Stimulated activated CD4-positive, alpha-beta T cell treated with anti-CD3 and anti-CD28 coated beads, TNF-alpha, amount 100 ng/mL, for 4 hours (primary cell): ENCODE measurements at regions not wholly inside any gene's neighbourhood (a gene's known extent, or its start where the extent isn't known, plus 50 kb on each side); places are given as distances from the start of the nearest gene placed in this dataset.

Experiments used
- DNase-seq, 3 experiments: peaks; one replicate each; pipeline ENCODE4 v3.0.0-alpha.2; 2020; ENCODE audit warnings: low read depth in 3 of 3

DNA sequence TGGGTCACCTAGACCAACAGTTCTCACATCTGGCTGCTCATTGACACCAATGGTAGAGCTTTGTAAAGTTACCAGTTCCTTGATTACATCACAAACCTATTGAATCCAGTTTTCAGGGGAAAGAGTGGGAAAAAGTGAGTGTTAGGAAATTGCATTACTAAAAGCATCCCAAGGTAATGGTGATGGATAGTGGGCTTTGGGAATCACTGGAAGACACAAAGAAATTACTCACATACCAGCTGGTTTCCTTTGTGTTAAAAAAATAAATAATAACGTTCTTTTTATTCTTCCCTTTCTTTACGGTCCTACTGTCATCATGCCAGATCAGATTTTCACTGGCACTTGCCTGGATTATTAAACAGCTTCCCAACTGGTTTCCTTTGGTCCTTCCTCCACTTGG, 370.7 kb downstream of the RFPL4B start:
- no peak for DNase-seq

DNA sequence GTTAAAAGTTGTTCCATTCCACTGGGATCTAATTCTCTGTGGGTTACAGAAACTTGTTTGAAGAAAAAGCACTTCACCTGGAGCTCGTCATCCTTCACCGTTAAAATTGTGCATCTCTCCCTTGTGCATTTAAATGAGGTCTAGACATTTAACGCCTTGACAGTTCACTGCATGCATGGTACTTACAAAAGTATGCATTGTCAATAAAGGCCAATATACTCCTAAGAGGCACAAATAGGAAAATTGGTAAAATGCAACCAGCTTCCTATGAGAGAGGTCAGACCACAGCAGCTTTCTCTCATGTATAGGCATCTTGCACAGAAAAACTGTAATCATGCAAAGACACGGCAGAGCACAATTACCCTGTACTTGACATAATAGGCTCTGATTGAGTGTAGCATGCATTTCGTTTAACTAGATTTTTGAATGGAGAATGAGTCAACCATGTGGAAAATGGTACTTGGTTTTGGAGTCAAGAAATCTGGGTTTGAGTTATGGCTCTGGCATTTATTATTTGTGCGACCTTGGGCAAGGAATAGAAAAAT, 378.5 kb downstream of the RFPL4B start:
- DNase-seq, result no peak

DNA sequence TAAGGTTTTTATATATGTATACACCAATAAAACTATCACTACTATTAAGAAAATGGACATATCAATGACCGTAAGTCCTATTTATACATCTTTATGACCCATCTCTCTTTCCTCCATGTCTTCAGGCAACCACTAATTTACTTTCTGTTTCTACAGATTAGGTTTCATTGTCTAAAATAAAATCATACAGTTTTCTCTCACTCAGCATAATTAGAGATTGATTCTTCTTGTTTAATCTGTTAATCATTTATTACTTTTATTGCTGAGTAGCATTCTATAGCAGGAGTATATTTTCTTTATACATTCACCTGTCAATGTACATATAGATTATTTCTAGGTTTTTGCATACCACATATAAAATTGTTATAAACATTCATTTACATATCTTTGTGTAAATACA, 388.0 kb downstream of the RFPL4B start:
- no peak for DNase-seq

DNA sequence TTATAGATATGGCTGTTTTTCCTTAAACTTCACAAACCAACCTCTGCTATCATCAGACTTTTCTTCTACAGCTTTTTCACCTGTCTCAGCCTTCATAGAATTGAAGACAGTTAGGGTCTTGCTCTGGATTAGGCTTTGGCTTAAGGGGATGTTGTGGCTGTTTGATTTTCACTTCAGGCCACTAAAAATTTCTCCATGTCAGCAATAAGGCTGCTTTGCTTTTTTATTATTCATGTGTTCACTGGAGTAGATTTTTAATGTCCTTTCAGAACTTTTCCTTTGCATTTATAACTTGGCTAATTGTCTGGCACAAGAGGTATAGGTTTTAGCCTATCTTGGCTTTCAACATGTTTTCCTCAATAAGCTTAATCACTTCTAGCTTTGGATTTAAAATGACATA, 392.6 kb downstream of the RFPL4B start:
- DNase-seq, result no peak

DNA sequence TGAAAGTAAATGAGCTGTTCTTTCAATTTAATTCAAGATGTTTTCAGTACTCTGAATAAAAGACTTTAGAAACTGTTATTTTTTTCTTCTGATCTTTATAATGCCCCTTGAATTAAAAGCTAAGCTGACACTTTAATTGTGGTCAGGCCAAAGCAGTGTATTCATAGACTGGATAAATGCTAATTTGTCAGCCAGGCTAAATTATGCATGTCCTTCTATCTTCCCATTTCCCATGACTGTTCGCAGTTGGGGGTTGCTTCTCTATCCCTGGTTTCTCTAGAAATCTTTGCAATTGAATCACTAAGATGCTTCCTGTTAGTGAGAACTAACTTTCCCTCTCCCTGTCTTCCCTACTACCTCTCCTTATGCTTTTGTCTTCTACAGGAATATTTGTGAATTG, 396.2 kb downstream of the RFPL4B start:
- DNase-seq, result no peak

DNA sequence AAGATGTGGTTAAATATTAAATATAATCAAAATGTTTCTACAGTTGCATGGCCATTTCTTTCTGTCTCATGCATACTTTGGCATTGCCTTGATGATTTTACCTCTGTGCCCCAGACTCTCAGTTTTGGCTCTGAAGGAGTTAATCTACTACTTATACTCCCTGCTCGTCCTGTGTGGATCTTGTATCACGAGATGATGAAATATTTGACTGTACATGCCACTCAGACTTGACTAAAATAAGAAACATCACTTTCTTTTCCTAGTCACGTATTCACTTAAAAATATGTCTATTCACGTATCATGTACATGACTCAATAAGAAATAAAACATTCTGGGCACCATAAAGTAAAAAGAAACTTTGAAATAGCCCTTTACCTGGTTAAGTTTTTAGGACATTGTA, 397.7 kb downstream of the RFPL4B start:
- no peak for DNase-seq

DNA sequence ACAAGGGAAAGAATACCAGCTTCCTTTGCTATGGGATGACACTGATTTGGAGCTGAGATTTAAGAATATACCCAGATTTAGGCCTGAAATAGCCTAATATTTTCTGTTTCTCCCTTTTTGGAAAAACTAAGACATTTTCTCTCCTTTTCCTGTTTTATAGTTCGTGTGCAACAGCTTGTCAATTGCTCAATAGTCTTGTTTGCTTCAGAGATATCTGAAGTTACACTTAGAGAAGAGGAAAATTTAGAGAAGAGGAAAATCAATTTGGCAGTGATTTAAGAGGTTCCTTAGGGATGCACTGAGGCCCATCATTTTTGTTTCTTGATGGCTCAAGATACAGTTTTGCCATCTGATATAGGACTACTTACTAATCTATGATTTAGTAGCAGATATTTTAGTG, 398.6 kb downstream of the RFPL4B start:
- DNase-seq, result no peak

DNA sequence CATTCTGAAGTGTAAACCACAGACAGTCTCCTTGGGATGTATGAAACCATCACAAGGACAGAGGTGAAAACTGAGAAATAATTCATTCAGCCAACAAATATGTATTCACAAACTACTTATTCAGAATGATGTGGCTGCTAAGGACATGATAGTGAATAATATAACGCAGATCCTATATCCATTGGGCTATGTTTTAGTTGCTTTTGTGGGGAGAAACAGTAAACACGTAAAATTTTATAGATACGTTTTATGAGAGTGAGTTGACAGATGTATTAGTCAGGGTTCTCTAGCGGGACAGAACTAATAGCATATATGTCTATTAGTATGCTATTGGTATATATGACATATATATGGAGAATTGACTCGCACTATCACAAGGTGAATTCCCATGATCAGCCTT, 402.5 kb downstream of the RFPL4B start:
- no peak for DNase-seq

DNA sequence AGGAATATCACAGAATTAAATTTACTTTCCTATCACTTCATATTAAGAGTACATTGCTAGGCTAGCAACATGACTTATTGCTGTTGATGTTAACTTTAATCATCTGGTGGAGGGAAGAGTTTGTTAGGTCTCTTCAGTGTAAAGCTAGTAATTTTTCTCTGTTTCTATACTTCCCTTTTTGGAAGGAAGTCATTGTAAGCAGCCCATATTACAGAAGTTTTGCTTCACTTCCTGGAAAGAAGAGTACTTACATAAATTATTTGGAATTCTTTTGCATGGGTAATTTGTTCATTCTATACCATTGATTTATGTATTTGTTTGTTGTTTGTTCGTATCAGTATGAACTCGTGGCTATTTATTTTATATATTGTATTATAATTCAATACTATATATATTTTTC, 405.2 kb downstream of the RFPL4B start:
- DNase-seq, result no peak

DNA sequence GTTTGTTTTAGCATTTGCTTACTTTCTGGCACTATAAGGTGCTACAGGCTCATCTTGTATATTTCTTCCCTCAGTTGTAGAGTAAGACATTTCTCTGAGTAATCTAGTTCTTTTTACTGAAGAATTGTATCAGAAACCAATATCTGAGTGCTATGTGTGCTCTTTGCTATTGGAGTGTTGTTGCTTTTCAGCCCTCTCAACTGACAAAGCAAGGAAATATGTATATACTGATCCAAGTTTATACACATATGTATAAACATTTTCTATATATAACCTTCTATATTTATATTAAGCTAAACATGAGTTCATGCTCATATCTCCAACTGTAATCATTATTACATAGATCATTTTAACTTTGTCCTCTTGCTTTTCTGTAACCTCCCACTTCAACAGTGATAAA, 405.7 kb downstream of the RFPL4B start:
- no peak for DNase-seq

DNA sequence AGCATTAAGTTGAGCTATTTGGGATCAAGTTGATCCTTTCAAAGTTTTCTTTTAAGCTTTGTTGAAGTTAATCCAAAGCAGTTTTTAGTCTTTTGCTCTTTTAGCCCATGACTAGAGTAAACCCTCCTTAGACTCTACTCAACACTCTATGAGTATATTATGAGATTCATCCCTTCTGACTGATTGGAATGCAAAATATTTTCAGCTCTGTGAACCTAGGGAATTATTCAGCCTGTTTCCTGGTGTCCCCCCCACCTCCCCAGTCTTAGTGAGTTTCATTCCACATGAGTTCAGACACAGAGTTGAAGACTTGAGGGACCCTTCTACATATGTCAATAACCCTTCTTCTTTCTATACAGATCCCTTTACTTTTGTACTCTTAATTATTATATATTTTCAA, 413.7 kb downstream of the RFPL4B start:
- no peak for DNase-seq

DNA sequence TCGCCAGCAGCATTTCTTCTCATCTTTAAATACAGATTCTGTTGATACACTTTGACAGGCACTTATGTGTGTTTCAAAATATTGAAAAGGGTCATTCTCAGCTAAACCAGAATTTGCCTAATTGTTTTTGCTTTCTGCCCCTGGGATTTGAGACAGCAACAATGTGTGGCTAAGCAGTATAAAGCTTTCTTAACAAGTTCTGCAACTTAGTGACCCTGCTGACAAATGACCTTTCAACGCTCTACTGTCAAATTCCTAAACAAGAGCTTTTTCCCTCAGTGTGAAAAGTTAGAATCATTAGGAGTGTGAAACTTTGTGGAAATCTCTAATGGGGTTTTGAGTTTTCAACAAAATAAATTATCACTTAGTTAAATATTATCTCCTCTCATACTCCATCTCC, 414.6 kb downstream of the RFPL4B start:
- DNase-seq, result no peak

DNA sequence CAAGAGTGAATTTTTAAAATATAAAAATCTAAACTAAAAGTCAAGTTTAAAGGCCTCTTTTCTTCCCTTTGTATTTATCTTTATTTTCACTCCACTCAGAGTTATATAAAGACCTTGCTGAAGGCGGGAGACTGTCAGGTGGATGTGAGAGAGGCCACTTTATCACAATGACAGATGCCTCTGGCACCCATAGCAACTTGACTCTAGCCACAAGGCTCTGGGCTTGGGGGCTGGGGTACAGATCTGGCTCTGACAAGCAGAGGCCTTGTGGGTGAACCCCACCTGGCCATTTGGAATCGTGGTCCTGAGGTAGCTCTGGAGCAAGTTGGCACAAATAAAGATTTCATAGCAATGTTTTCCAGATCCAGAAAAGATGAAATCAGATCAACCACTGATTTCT, 417.2 kb downstream of the RFPL4B start:
- DNase-seq, result no peak

DNA sequence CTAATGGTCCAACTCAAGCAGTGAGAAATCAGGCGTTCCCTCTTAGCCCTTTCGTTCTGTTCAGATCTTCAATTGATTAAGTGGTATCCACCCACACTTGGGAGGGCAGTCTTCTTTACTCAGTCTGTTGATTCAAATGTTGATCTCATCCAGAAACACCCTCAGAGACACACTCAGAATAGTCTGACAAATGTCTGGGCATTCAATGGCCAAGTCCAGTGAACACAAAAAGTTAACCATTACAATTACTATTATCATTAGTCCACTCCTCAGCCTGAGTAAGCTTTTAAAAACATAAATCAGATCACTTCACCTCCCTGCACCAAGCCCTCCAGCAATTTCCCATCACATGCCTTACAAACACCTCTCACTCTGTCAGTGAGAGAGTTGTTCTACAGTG, 423.2 kb downstream of the RFPL4B start:
- no peak for DNase-seq

DNA sequence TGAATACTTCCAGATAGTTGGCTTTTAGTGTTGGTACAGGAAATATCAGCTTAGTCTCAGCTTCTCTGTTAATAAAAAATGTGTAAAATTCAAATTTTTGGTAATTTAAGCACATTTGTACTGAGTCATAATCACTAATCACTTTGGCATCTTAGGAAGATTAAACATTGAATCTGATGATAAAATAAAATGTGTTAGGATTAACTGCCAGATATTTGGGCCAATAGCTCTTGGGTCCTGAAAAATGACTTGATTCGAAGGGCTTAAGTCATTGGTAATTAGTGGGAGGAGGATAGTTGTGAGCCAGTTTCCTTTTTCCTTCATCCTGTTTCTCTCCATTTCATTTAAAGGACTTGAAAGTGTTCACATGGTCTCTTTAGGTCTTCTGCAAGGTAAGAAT, 426.1 kb downstream of the RFPL4B start:
- DNase-seq, result no peak

DNA sequence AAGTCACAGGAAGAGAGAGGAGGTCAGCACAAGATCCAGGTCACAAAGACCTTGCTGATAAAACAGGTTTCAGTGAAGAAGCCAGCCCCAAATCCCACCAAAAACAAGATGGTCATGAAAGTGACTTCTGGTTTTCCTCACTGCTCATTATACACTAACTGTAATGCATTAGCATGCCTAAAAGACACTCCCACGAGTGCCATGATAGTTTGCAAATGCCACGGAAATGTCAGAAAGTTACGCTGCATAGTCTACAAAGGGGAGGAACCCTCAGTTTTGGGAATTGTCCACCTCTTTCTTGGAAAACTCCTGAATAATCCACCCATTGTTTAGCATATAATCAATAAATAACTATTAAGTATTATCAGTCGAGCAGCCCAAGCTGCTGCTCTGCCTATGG, 427.2 kb downstream of the RFPL4B start:
- no peak for DNase-seq

DNA sequence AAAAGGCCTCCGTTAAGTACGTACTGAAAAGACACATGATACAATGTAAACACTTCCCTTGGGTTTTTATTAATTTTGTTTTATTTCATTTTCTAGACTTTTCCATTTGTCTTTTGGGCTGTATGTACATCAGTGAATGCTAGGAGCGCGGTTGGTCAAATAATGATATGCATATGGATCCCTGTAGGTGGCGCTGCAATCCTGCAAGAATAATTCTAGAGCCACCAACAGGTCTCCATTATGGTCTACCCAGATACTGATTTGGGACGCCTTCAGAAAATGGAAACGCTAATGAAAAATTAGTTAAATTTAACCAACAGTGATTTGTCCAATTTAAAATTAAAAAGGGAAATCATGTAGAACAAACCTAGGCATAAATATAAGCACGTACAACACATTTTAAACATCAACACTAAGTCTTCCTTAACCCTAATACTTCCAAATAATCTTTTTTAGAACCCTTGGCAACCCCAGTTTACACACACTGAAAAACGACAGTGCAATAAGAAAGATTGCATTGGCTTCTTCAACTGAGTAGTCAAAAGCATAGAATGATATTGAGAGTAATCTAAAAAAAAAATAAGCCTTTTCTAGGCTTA, 433.5 kb downstream of the RFPL4B start:
- DNase-seq, result no peak

DNA sequence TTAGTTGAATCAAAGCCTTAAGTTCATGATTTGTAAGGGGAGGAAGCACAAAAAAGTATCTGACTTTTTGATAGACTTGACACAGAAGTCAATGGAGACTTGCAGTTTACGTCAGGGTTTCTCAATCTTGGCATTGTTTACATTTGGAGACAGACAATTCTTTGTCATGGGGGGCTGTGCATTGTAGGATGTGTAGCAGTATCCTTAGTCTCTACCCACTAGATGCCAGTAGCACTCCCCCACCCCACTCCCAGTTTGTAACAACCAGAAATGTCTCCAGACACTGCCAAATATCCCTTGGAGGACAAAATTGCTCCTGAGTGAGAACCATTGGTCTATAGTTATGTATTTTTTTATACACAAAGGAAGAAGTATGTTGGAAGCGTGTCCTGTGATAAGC, 434.1 kb downstream of the RFPL4B start:
- DNase-seq, result no peak

DNA sequence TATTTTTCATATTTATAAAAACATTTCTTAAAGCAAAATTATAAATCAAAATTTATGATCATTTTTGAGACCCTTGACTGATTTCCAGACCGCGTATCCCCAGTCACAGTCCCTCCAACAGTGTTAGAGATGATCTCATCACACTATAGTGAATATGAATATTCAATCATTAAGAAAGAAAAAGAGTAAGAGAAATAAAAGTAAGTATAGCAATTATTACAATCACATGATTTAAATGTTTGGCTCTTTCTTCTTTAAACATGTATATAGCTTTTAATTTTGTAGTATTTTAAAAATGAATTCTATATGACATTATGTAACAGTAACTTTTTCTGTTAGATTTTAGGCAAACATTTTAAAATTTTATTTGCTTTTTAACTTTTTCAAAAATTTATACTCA, 438.3 kb downstream of the RFPL4B start:
- no peak for DNase-seq

DNA sequence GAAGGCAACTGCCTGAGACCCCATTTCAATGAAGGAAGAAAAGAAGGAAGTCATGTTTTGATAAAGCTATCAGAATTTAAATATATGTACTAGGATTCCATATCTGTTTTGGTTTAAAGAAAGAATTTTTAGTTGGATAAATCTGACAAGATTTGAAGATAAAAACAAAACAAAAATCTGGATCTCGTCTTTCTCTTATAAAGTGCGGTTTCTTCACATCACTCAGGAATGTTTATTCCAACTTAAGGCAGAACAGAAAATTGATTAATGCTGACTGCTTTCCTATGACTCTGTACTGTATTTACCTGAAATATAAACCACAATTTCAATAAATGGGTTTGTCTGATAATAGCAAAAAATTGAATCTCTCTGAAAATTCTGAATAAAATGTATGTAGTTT, 439.7 kb downstream of the RFPL4B start:
- no peak for DNase-seq

DNA sequence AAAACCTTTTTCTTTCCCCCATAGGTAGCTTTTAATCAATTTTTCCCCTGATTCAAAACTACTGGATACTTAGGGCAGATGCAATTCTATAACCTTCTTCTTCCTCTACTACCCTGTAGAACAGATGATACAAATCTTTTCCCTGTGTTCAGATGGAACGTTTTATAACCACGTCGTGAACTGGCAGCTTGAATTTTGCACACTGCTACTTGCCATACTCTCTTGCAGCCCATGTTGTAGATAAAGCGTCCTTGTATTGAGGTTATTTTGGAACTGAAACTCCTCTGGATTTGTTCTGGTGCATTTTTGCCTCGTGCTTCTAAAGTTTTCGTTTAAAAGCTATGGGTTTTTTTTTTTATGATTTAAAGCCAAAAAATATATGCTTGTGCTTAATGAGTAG, 440.2 kb downstream of the RFPL4B start:
- no peak for DNase-seq

DNA sequence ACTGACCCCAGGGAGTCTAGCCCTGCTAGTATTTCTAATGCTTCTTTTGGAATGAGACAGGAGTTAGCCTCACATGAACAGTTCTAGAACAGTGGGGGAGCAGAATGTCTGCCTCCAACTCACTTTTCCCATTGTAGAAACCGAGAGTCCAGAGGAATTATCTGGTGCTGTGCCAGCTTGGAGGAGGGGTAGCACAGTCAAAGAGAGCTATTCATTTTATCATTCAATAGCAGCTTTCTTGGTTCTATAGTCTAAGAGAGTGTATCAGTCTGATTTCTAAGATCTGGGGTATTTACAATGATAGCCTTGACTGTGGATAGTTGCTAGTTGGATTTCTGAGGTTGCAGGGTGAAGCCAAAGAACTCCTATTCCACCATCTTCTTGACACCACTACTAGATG, 448.2 kb downstream of the RFPL4B start:
- DNase-seq, result no peak

DNA sequence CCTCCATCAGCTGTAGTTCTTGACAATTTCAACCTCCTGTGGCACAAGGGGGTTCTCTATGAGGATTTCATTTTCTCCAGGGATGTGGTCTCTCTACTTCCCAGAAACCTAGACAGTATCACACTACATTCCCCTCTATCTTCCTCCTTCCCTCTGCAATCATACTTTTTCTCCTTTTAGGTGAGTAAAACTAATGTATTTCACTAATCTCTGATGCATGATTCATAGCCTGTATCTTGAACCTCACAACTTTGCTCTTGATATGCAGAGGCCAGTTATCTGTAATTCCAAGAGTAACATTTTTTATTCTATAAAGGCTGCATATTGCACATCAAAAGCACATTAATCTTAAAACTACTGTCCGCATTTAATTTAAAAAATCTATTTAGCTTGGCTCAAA, 449.6 kb downstream of the RFPL4B start:
- DNase-seq, result no peak

DNA sequence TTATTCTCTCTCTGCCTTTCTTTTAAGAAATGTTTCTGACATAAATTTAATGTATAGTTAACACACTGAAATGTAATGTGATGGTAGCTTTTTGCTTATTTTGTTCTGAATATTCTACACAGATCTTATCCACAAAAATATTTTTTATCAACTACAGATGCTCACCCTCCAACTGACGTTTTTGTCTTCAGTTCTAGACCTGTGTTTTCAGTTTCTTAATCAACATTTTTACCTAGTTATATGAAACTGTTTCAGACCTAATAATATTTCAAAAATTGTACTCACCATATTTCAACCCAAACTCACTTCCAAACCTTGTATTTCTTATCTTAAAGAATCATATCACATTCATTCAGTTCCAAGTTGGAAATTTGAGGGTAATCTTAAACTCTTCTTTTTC, 452.8 kb downstream of the RFPL4B start:
- no peak for DNase-seq
